SHP77 (cell line): ENCODE measurements at regions not wholly inside any gene's neighbourhood (a gene's known extent, or its start where the extent isn't known, plus 50 kb on each side); places are given as distances from the start of the nearest gene placed in this dataset.

ENCODE experiments used
- DNase-seq, 2 experiments: peaks; one replicate each; lab custom pipeline; 2025; lab: John Stamatoyannopoulos, UW

DNA sequence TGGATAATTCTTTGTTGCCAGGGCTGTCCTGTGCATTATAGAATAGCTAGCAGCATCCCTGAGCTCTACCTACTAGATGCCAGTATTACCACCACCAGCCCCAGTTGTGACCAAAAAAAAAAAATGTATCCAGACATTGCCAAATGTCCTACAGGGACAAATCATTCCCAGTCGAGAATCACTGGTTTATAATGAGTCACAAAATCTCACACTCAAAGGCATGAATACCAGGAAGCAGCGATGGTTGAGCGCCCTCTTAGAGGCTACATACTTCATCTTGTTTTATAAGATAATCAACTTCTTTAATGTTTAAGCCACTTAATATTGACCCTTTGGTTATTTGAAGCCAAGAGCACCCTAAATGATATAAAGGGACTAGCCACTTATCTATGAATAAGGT lies 297.3 kb downstream of the DHX15 start:
- DNase-seq: no peak

DNA sequence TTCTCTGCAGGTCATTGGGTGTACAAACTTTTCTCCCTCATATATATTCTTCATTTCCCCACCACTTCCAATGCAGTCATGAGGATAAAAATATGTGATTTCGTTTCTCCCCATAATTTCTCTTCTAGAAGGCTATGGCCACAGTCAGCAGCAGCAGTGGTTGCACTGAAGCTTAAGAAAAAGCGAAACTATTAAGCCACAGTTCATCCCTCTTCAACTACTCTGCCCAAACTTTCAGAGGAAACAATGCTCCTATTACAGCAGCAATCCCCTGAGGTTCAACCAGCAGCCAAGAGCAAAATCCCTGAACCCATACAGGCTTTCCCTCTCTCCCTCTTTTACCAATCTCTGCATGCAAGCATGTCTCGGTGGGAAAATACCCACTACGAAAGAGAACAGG lies 298.6 kb downstream of the DHX15 start:
- DNase-seq: no peak

DNA sequence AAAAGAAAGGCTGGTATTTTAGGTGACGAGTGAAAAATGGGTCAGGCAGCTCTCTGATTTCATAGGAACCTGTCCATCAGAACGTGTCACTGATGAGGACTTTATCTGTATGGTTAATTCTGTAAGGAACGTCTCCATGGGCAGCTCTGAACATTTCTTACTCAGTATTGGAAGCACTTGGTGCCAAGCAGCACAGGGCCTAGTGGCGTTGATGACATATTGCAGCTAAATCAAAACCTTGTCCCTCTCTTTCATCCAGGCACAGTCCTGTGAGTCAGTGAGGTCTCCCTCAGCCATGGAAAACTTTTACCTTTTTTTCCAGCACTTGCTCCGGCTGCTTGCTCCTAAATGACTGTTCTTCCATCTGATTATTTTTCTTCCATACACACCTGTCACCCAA lies 301.9 kb downstream of the DHX15 start:
- DNase-seq: no peak

DNA sequence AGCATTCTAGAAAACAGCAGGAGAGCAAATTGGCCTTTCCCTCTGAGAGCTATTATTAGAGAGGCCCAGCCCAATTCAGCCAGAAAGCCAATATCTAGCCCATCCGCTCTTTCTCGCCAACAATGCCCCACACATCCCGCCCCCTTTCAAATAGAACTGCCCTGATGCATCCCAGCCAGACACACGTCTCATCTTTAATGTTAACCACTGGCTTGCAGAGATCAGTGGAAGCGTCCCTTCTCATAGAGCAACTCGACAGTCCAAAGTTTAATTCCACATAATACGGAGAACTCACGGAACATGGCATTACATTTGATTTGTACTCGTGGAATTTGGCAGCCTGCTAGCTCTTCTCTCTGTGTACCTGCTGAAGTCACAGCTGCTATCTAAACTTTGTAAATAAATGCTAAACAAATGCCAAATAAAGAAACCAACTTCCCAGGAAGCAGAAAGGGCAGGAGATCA lies 304.4 kb downstream of the DHX15 start:
- DNase-seq: no peak

DNA sequence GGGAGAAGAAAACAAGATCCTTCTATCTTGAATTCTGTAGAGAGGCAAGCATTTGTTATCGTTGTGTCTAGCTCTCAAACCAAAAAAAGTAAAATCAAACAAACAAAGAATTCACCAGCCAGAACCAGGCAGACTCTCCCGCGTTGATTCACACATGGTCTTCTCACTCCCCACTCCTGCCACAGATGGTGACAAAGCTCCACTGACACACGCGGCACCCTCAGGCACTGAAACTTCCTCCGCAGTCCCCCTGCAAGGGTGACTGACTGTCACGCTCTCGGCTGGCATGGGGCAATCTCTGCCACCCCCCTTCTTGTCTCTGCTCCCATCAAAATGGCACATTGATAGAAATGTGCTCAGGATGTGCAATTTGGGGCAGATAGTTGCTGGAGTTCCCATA lies 304.9 kb downstream of the DHX15 start:
- DNase-seq: no peak

DNA sequence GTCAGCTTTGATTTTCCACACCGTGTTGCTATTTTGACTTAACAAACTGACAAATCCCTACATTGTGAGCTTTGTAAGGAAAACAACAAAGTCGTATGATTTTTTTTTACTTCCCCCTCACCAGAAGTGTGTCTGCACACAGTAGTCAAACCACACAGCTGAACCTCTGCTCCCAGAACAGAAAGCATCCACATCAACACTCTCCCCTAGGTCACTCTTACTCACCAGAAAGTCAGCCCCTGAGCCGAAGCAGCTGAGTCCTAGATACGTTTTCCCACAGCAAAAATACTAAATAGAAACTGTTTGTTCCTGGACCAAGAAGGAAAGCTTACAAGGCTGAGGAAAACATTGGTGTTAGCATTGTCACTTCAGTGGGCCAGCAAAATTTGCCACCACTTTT lies 305.7 kb downstream of the DHX15 start:
- no peak for DNase-seq

DNA sequence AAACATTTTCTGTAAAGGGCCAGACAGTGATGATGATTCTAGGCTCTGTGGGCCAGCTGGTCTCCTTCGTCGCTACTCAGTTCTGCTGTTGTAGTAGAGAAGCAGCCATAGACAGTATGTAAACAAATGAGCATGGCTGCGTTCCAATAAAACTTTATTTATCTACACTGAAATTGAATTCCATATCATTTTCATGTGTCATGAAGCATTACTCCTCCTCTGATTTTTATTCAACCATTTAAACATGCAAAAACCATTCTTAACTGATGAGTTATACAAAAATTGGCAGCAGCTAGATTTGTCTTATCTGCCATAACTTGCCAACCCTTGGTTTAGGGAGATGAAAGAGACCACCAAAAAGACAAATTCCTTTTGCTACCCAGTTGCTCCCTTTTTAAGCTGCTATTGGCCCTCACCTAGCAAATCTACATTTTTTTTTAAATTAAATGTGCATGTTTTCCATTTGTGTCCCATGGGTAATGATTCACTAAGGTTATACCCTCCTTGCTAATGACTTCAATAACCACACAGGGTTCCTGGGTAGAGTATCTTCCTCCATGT lies 309.9 kb downstream of the DHX15 start:
- no peak for DNase-seq

DNA sequence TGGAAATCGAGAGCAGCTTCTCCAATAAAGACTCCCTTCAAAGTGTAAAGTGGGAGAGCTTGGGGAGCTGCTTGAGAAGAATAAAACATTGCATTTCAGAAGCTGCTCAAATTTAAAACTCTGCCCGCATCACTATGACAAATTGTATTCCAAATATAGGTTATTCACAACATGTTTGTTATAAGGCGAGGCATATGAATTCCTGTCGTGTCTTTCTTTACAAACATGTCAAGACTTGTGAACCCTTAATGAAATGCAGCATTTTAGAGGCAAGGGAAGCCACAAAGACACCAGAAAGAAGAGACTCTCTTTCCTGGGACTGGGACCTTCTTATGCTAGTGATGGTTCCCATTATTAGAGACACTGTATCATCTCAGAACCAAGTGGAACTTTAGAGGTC lies 311.2 kb downstream of the DHX15 start:
- DNase-seq: no peak

DNA sequence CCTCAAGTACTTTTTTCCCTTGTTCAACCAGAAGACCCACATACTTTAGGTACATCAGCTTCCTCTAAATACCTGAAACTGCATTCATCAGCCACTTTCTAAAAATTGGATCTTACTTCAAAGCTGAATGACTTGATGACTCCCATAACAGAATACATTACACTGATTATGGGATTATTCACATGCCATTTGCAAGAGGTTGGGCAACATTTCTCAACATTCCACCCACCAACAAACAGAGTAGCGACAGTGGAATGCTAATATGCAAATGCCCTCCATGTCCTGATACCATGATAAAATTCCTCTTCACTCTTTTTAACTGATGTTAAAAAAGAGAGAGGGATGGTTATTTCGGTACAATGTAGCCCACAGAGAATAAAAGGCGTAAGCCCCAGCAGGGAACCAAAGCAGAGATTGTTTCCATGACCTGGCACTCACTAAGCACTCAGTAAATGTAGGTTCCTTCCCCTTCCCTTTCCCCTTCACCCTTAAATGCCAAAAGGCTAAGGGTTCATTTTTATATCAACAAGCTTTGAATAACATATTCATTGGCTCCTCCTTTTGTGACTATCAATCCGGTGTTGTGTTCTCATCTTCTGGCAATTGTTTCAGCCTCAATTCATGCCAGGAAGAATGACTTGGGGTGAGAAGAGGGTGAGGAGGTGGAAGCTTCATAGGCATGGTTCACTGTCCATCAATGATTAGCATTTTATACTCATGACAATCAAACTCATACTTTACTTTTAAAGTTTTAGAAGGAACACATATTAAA lies 317.2 kb downstream of the DHX15 start:
- no peak for DNase-seq

DNA sequence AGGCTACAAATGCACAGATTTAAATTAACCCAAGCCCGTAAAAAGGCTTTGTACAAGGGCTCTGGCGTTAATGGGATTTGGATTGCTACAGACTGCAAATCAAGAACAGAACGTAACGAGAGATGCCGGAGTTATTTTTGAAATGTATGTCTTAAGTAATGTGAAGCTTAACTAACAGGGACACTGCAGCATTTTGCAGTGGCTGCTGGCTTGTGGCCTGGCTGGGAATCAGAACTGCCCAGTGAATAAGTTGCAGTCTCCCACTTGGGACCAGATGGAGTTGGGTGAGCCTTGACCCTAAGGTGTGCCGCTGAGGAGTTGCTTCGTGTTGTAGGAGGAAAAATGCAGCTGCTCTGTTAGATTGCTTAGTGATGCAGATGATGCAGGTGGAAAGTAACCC lies 318.4 kb downstream of the DHX15 start:
- DNase-seq: no peak

DNA sequence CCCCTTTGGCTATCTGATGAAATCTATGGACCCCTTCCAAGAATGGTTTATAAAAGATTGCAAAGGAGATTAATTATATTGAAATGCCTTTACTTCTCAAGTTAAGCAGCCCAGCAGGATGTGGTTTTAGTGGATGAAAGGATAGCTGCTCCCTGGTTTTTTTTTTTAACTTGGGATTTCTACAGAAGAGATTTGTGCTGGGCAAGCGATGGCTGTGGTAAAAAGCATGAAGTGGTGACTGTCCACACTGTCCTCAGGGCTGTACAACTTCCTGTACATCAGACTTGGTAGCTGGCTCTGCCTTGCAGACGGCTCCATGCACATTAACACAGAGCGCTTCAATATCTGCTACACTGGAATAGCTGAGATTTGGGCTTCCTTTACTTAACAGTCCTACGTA lies 321.7 kb downstream of the DHX15 start:
- no peak for DNase-seq

DNA sequence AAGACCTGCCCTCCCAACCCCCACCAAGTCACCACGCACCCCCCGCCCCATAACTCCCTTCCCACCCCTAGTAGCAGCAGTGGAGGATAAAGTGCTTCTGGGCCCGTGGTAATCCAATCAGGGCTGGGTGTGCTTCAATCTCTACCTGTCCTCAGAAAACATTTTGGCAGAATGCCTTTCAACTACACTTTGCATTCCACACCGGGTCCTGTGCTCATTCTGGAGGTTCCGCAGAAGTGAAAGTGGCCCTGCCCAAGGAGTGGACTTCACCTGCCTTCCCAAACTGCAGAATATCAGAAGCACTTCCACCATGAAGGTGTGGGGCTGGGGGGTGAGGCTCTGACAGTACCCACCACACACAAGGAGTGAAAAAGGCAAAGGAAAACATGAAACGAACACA lies 322.3 kb downstream of the DHX15 start:
- no peak for DNase-seq

DNA sequence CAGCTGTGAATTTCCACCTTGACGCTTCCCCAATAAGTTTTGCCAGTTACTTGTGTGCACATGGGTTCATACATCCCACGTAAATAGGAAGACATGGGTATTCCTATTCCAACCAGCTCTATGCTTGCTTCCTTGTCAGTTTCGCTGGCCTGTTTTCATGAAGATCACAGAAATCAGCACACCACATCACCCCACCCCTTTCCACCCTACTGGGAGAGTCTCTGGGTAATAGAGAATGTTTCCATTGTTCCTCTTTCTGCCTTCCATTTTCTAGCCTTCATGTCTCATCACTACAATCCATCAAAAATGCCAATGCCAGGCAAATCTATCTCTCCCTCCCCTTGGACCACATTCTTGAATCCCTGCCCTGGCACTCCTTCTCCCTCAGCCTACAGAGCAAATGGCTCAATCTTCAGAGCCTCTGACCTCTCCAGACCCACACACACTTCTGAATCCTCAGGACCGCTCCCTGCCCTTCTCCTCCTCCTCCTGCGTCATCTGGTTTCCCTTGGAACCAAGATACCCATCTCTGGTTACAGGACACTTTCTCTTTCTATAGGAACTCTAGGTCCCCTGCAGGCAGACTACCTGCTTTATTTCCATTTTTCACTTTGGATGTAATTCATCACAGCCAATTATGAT lies 323.3 kb downstream of the DHX15 start:
- no peak for DNase-seq

DNA sequence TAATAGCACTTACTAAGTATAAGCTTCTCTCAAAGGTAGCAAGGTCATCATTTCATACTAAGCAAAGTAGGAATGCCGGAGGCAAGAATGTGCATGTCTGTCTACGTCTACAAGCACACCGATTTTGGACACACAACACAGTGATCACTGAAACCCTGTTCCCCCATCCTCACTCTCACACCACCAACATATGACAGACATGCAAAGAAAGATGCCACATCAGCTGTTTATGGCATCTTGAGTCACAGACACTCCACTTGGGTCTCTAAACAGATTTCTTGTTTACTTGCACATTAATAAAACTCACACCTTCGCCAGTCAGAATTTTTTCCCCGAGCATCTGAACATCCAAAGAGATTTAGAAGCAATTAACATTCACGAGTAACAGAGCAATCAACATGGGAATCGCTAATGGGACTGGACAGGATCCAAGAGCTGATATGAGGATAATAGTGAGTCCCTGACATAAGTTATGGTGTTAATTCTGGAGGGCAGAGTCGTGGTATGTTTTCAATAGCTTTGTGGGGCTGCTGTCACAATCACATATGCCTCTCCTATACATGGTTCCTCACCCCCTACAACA lies 324.1 kb downstream of the DHX15 start:
- no peak for DNase-seq

DNA sequence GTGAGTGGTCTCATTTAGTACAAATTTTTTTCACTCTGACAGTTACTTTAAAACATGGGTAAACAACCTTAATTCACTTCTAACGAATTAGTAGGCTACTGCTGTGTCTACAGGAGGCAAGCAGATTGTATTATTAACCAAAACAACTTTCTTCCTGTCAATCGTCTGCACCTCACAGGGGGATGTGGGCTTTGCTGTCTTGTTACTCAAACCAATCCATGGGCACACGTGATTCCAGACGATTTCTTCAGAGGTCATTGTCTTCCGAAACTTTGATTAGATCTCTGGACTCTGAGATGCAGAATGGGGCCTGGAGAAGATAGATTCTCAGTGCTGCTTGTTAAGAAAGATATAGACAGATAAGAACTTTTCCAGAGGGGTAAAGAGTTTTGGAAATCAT lies 327.8 kb downstream of the DHX15 start:
- DNase-seq: no peak

DNA sequence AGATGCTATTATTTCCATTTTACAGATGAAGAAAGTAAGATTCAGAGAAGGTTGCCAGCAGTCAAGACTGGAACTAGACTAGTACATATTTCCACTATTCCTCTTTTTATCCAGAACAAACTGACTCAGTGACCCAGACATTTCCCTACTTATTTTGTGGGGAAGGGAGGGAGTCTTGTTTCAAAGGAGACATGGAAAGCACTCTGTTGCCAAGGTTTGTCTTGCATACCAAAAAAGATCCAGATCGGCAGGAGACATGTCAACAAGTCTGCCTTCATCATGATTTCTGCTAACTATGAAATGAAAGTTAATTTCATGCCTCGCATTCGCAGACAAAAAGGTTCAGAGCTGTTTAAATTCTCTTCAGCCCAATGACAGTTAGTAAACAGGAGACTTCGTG lies 328.3 kb downstream of the DHX15 start:
- no peak for DNase-seq

DNA sequence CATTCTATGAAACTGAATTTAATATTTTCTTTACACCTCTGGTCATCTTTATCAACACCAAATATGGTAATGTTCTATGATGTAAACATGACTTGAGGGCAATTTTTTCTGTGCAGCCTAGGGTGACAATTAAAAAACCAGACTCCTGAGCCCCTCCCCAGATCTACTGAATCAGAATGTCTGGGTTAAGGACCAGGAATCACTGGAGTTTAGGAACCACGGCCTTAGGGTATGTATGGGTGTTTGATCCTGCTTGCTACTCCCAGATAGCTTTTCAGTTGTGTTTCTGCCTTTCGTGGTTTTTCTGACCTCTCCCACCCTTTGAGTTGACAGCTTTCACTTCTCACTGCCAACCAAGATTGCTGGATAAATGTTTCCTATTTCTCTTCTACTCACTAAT lies 332.2 kb downstream of the DHX15 start:
- no peak for DNase-seq

DNA sequence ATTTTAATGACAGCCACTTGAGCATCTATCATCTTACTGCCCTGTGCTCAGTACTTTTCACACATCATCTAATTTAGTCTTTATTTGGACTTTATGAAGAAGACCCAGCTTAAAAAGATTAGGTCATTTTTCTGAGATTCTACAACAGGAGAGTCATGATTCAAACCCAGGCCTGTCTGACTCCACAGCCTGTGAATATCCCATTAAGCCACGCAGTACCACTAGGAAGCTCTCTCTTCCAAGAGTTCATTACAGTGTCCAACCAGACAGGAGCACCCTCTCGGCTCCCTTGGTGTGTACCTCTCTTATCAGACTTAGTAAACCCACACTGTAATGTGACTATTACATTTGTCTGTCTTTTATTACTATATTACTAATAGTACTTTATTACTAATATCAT lies 332.8 kb downstream of the DHX15 start:
- DNase-seq: no peak

DNA sequence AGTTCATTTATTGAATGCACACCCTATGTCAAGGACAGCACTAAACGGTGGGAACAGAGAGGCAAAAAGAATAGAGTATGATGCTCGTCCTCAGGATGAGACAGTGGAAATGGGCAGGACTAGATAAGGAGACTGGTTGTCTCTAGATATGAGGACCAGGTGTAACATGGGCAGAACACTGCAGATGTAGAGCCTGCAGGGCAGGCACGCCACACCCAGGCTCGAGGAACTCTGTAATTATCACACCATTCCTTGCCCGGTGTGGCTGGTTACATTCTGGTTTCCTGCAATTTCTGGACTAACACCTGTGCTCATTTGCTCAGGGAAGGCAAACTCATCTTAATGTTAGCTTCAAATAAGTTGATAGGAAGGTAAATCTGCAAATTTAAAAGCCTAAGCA lies 334.4 kb downstream of the DHX15 start:
- DNase-seq: no peak

DNA sequence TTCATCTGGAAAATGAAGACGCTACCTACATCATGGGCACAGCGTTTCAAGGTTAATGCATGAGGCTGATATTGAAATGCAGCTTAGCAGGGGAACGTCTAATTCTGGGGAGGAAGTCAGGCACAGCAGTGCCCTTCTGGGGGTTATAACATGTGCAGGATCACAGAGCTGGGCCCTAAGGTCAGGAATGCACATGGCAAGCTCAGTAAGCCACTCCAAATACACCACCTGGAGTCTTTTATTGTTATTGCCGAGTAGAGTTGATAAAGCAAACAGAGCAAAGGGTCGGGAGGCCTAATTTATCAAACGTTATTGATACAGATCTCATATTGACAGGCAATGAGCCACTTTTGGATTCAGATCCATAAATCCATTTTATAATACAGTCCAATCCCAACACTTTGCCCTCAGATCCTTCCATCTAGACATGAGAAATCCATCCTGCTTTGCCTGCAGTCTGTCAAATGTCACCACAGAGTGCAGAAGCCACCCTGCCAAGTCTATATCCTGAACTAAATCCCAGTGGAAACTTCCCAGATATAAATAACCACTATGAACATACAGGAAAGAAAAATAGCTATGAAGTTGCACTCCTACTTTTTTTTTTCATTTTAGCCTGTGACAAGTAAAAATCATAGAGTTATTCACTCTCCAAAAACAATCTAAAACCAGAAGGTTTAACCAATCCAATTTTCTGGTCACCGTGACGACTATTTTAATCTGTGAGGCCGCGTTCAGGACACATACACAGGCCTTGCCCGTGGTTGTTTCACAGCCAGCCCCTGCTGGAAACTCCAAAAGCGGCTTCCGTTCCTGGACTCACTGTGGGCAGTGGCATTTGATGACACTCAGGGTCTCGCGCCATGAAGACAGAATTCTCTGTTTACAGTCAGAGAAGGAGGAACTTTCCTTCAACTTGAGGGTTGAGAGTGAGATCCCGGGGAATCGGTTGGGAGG lies 335.4 kb downstream of the DHX15 start:
- DNase-seq: no peak

DNA sequence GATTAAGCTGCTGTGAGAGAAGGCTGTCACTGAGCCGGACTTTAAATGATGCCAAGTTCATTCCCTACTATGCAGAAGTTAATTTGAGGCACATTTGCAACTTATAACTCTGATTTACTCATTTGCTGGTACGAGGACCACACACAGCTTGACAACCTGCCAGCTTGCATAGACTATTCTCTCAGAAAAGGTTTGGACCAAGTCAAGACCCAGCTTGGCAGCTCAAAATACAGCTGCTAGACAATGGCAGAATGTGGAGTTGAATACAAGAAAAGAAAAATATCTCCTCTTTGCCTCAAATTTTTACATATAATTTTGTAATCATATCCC lies 338.9 kb downstream of the DHX15 start:
- no peak for DNase-seq
